CD4-positive, CD25-positive, alpha-beta regulatory T cell (primary cell): ENCODE measurements at regions not wholly inside any gene's neighbourhood (a gene's known extent, or its start where the extent isn't known, plus 50 kb on each side); places are given as distances from the start of the nearest gene placed in this dataset.

Experiments
- ATAC-seq, 2 donors: fragments of 150-1000 bp; cut with Tn5 transposase; one replicate each; pipeline ENCODE4 v1.10.0; 2021; ENCODE audit warnings: low read depth in 2 of 2, moderate number of reproducible peaks in 2 of 2, moderate library complexity in 1 of 2
- DNase-seq, 3 donors: peaks; one replicate each; pipeline versions ENCODE4 v3.0.0 to v3.0.0-alpha.2; 2012 to 2022; ENCODE audit warnings: mixed read lengths in 1 of 3
- H3K27ac ChIP-seq: one replicate; pipeline ENCODE4 v1.7.0; 2013; ENCODE audit warnings: mild to moderate bottlenecking, low read length; ENCODE audit not compliant: insufficient read depth, poor library complexity, severe bottlenecking
- H3K27me3 ChIP-seq: one replicate; pipeline ENCODE4 v1.7.0; 2013; ENCODE audit warnings: low read length; ENCODE audit not compliant: control insufficient read depth, insufficient read depth
- H3K36me3 ChIP-seq: one replicate; pipeline ENCODE4 v1.7.0; 2013; ENCODE audit warnings: mild to moderate bottlenecking, low read length, moderate library complexity; ENCODE audit not compliant: control insufficient read depth, insufficient read depth
- H3K4me1 ChIP-seq: 2 replicates; pipeline ENCODE4 v1.7.0; 2013; ENCODE audit warnings: mild to moderate bottlenecking, low read length; ENCODE audit not compliant: insufficient read depth, control insufficient read depth, poor library complexity, severe bottlenecking
- H3K4me3 ChIP-seq: one replicate; pipeline ENCODE4 v1.7.0; 2013; ENCODE audit warnings: low read depth, mild to moderate bottlenecking, low read length, moderate library complexity
- H3K9me3 ChIP-seq, 2 experiments: 1 replicate in 1 of 2; 2 replicates in 1 of 2; pipeline ENCODE4 v1.7.0; 2013; ENCODE audit warnings: low read length in 2 of 2, mild to moderate bottlenecking in 1 of 2, moderate library complexity in 1 of 2; ENCODE audit not compliant: control insufficient read depth in 2 of 2
- H3K27ac Mint-ChIP-seq, 3 donors: one replicate each; pipeline ENCODE4 v1.8.0; 2020 to 2022; ENCODE audit warnings: mild to moderate bottlenecking in 3 of 3, mixed read lengths in 3 of 3, moderate library complexity in 2 of 3
- H3K27me3 Mint-ChIP-seq: one replicate; pipeline ENCODE4 v1.8.0; 2022; ENCODE audit warnings: mild to moderate bottlenecking, mixed read lengths
- H3K36me3 Mint-ChIP-seq: one replicate; pipeline ENCODE4 v1.8.0; 2020; ENCODE audit warnings: mixed read lengths
- H3K4me1 Mint-ChIP-seq, 4 donors: one replicate each; pipeline ENCODE4 v1.8.0; 2020 to 2022; ENCODE audit warnings: mixed read lengths in 4 of 4, mild to moderate bottlenecking in 1 of 4
- H3K4me3 Mint-ChIP-seq, 4 donors: one replicate each; pipeline ENCODE4 v1.8.0; 2020 to 2022; ENCODE audit warnings: mild to moderate bottlenecking in 4 of 4, mixed read lengths in 4 of 4, moderate library complexity in 3 of 4
- H3K9me3 Mint-ChIP-seq, 7 donors: one replicate each; pipeline ENCODE4 v1.8.0; 2020 to 2022; ENCODE audit warnings: mixed read lengths in 7 of 7, mild to moderate bottlenecking in 3 of 7, moderate library complexity in 2 of 7

DNA sequence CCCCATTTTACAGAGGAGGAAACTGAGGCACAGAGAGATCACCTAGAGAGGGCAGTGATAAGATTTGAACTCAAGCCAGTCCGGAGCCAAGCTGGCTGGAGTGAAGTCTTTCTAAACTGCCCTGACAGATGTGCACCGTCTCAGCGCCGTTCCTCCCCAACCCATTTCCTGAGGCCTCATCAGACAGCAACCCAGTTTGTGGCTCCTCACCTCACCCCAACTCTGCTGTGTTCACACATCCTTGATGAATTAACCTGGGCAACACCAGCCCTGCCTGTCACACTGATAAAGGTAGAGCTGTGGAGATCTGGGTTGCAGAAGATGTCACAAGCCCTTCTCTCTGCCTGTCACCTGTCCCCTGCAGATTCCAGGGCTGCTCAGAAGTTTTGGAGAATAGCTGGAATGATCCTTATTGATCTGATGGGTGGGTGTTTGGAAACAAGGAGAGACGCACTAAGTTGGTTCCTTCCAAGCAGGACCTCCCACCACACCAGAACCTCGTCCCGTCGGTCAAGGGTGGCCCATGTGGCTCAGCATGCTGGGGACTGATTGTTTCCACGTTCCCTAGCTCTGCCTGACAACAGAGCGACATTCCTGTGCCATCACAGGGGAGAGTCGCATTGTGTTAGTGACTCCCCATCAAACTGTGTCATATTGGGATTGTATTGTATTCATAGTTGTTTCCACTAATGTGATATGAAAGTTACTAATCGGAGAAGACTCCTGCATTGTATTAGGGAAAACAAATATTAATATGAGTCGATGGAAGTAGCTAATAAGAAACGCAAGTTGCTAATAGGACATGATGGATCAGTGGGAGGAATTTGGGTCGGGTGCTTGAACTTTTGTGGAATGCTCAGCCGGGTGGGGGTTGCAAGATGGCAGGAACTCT, 200.6 kb downstream of the PHETA1 start:
- no peaks in the 10 kb centered on the region for H3K27me3 ChIP-seq
- DNase-seq (peak in 1 of 3 donors; percentile 9), ATAC-seq (no peak)
- H3K27ac Mint-ChIP-seq: no peak overlapping the region
- no peak overlapping the region for H3K4me3 Mint-ChIP-seq
- H3K4me1 Mint-ChIP-seq: peaks cover 0 to 2% (median 1%) of the 10 kb centered on the region in 4 donors
- H3K36me3 ChIP-seq: no peaks in the 10 kb centered on the region
- H3K27ac ChIP-seq: no peak overlapping the region
- H3K4me1 ChIP-seq: no peaks in the 10 kb centered on the region
- peaks cover 0 to 2% (median 0%) of the 10 kb centered on the region in 7 donors for H3K9me3 Mint-ChIP-seq
- H3K27me3 Mint-ChIP-seq: peaks cover 9% of the 10 kb centered on the region
- no peak overlapping the region for H3K4me3 ChIP-seq
- H3K36me3 Mint-ChIP-seq: no peaks in the 10 kb centered on the region
- H3K9me3 ChIP-seq: no peaks in the 10 kb centered on the region

DNA sequence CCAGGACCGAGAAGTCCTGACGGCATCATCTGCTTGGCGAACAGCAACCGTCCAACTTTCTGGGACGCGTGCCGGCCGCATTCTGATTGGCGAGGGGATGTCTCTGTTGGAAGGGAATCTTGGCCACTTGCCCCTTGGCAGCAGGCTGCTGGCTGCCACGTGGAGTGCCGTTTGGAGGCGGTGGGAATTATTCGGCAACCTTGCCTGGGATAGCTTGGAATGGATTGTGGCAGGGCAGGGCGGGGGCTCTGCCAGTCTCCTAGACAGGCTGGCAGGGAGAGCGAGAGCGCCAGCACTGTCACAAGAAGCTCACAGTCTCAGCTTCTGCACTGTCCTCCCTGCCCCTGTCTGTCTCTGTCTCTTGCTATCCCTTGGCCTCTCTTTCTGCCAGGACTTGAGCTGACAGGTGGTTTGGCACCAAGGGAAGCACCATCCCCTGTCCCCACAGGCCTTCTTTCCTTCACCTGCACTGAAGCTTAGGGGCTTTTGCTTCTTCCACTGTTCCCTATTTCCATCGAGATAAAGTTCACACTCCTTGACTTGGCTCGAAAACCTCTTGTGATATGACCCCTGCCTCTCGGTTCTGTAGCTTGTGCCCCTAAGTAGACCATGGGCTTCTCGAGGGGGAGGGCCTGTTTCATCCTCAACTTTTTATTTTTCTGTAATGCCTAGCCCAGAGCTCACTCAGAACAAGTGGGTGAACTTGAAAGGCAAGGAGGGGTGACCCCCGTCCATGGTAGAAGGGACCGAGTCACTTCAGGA, 201.9 kb downstream of the PHETA1 start:
- no peaks in the 10 kb centered on the region for H3K4me1 ChIP-seq
- no peaks in the 10 kb centered on the region for H3K9me3 ChIP-seq
- ATAC-seq (no peak), DNase-seq (no peak)
- Mint-ChIP-seq H3K27me3 (no peaks in the 10 kb centered on the region), H3K27ac (no peak overlapping the region), H3K4me1 (peaks cover 0 to 2% (median 1%) of the 10 kb centered on the region in 4 donors), H3K4me3 (no peak overlapping the region), H3K9me3 (peaks cover 0 to 2% (median 0%) of the 10 kb centered on the region in 7 donors), H3K36me3 (no peaks in the 10 kb centered on the region)
- no peak overlapping the region for H3K27ac ChIP-seq
- H3K27me3 ChIP-seq: no peaks in the 10 kb centered on the region
- no peaks in the 10 kb centered on the region for H3K36me3 ChIP-seq
- H3K4me3 ChIP-seq: no peak overlapping the region

DNA sequence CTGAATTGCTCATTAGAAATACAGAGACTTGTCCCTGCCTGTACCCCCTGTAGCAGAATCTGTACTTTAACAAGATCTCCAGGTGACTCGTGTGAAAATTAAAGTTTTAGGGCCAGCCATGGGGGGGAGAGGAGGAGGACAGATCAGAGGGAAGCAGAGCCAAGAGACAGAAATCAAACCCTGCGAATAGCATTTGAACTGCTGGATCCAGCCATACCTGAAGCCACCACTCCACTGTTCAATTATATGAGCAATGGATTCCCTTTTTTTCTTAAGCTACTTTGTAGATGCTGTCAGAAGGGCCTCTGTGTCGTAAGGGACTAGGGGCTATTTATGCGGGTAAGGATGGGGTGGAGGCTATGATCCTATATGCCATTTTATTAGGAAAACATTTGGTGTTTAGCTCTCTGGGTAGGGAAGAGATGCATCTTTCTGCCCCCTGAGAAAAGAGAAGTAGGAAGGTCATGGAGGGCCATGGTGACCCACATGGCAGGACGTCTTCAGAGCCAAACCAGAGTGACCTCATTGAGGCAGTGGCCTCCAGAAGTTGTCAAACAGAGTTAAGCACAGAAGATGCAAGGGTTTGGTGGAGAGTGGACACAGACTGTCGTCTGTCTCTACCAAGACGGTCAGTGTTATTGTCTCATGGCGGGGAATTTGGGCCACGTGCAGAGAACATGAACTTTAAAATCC, 203.9 kb downstream of the PHETA1 start:
- H3K4me3 Mint-ChIP-seq: no peak overlapping the region
- H3K36me3 Mint-ChIP-seq: no peaks in the 10 kb centered on the region
- H3K27ac Mint-ChIP-seq: no peak overlapping the region
- no peak for DNase-seq
- no peaks in the 10 kb centered on the region for H3K9me3 ChIP-seq
- H3K4me1 Mint-ChIP-seq: peaks cover 0 to 2% (median 0%) of the 10 kb centered on the region in 4 donors
- H3K4me1 ChIP-seq: no peaks in the 10 kb centered on the region
- no peak overlapping the region for H3K4me3 ChIP-seq
- ATAC-seq: no peak
- peaks cover 0 to 2% (median 0%) of the 10 kb centered on the region in 7 donors for H3K9me3 Mint-ChIP-seq
- H3K27ac ChIP-seq: no peak overlapping the region
- no peaks in the 10 kb centered on the region for H3K36me3 ChIP-seq
- H3K27me3 Mint-ChIP-seq: peaks cover 4% of the 10 kb centered on the region
- H3K27me3 ChIP-seq: no peaks in the 10 kb centered on the region

DNA sequence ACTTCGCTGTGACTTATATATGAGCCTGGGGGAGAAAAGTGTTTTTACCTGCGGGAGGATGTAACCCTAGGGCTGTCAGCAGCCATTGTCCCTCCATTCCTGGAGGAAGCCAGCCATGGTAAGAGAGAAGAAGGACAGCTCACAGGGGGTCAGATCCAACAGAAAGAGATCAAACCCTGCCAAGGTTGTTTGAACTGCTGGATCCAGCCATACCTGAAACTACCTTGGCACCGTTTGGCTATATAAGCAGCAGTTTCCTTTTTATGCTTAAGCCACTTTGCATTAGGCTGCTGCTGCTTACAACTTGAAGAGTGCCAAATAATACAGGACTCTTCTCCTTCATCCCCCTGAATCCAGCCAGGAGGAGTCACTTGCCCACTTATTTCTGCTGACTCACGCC, 205.5 kb downstream of the PHETA1 start:
- Mint-ChIP-seq H3K9me3 (peaks cover 0 to 2% (median 0%) of the 10 kb centered on the region in 7 donors), H3K4me1 (no peaks in the 10 kb centered on the region), H3K36me3 (no peaks in the 10 kb centered on the region), H3K27me3 (peaks cover 4% of the 10 kb centered on the region), H3K4me3 (no peak overlapping the region), H3K27ac (no peak overlapping the region)
- no peak overlapping the region for H3K27ac ChIP-seq
- H3K4me3 ChIP-seq: no peak overlapping the region
- DNase-seq: no peak
- H3K4me1 ChIP-seq: no peaks in the 10 kb centered on the region
- no peaks in the 10 kb centered on the region for H3K9me3 ChIP-seq
- no peaks in the 10 kb centered on the region for H3K27me3 ChIP-seq
- no peaks in the 10 kb centered on the region for H3K36me3 ChIP-seq
- no peak for ATAC-seq

DNA sequence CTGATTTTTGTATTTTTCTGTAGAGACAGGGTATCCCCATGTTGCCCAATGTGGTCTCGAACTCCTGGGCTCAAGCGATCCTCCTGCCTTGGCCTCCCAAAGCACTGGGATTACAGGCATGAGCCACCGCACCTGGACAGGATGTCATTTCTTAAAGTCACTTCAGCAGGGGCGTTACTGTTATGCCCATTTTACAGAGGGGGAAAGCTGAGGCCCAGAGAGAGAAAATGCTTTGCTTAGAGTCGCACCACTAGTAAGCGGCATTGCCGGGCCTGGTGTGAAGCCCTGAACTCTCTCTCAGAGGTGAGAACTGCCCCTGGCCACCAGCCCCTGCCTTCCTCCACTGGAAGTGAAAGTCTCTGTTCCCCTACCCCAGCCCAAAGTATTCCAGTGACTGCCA, 207.0 kb downstream of the PHETA1 start:
- H3K36me3 Mint-ChIP-seq: no peaks in the 10 kb centered on the region
- peaks cover 0 to 2% (median 0%) of the 10 kb centered on the region in 7 donors for H3K9me3 Mint-ChIP-seq
- DNase-seq (no peak), ATAC-seq (no peak)
- H3K27ac Mint-ChIP-seq: no peak overlapping the region
- Histone ChIP-seq H3K27ac (no peak overlapping the region), H3K4me3 (no peak overlapping the region), H3K27me3 (no peaks in the 10 kb centered on the region), H3K36me3 (no peaks in the 10 kb centered on the region), H3K4me1 (no peaks in the 10 kb centered on the region), H3K9me3 (no peaks in the 10 kb centered on the region)
- H3K4me3 Mint-ChIP-seq: no peak overlapping the region
- H3K4me1 Mint-ChIP-seq: no peaks in the 10 kb centered on the region
- H3K27me3 Mint-ChIP-seq: peaks cover 4% of the 10 kb centered on the region

DNA sequence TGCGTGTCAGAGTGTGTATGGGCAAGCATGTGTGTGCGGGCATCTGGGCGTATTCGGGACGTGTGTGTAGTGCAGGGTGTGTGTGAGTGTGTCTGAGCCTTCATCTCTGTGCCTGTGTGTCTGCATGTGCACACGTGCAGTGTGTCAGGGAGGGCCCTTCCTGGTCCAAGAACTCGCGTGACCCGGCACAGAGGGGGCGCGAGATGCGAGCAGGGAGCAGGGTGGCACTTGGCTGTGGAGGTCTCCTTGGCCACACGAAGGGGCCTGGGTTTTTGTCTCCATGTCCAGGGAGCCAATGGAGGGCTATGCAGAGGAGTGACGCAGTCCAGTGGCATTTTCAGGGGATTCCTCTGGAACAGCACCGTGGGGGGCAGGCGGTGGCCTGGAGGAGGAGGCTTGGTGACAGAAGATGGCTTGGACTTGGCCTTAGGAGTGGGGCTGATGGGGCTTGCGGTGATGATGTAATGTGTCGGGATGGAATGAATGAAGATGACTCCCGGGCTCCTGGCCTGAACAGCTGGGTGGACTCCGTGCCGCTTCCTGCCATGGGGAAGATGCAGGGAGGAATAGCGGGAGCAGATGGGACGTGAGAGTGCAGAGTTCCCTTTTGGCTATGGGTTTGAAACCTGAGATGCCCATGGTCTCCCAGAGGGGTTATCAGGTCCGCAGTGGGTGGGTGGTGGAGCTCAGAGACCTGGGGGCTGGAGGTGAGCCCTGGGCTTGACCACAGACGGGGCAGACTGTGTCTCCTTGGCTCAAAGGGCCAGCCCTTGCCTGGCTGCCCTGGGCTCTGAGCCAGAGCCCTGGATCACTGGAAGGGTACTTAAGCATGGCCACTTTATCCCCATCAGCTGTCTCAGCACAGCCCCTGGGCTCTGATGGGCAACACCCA, 208.3 kb downstream of the PHETA1 start:
- H3K27ac ChIP-seq: no peak overlapping the region
- no peaks in the 10 kb centered on the region for H3K4me1 Mint-ChIP-seq
- no peaks in the 10 kb centered on the region for H3K36me3 Mint-ChIP-seq
- peaks cover 0 to 2% (median 0%) of the 10 kb centered on the region in 7 donors for H3K9me3 Mint-ChIP-seq
- ATAC-seq (no peak), DNase-seq (no peak)
- H3K4me3 ChIP-seq: no peak overlapping the region
- H3K27ac Mint-ChIP-seq: peak overlapping the region in 1 of 3 donors; percentile 17
- H3K27me3 ChIP-seq: no peaks in the 10 kb centered on the region
- H3K4me1 ChIP-seq: no peaks in the 10 kb centered on the region
- H3K36me3 ChIP-seq: no peaks in the 10 kb centered on the region
- H3K4me3 Mint-ChIP-seq: peak overlapping the region in 1 of 4 donors; percentile 40
- peaks cover 4% of the 10 kb centered on the region for H3K27me3 Mint-ChIP-seq
- H3K9me3 ChIP-seq: no peaks in the 10 kb centered on the region

- H3K27me3 Mint-ChIP-seq: peaks cover 4% of the 10 kb centered on the region
- H3K36me3 Mint-ChIP-seq: no peaks in the 10 kb centered on the region
- H3K27ac Mint-ChIP-seq: no peak overlapping the region
Observed at GRCh38 chr12:111158992-111159391, 209.9 kb downstream of the PHETA1 start.

More at GRCh38 chr12:111158992-111159391, 209.9 kb downstream of the PHETA1 start:
- Histone ChIP-seq H3K9me3 (no peaks in the 10 kb centered on the region), H3K27me3 (no peaks in the 10 kb centered on the region), H3K36me3 (no peaks in the 10 kb centered on the region), H3K4me1 (no peaks in the 10 kb centered on the region), H3K27ac (no peak overlapping the region), H3K4me3 (no peak overlapping the region)
- H3K4me3 Mint-ChIP-seq: no peak overlapping the region
- DNase-seq (no peak), ATAC-seq (no peak)
- H3K9me3 Mint-ChIP-seq: peaks cover 0 to 2% (median 0%) of the 10 kb centered on the region in 7 donors
- H3K4me1 Mint-ChIP-seq: no peaks in the 10 kb centered on the region
